GM23248 (cell line): ENCODE measurements at regions not wholly inside any gene's neighbourhood (a gene's known extent, or its start where the extent isn't known, plus 50 kb on each side); places are given as distances from the start of the nearest gene placed in this dataset.

Source experiments
- EZH2 ChIP-seq: fragments of 200-600 bp; sonication (generic); IDR thresholded peaks from 2 replicates; pipeline ENCODE4 v1.6.1; 2018; ENCODE audit warnings: antibody characterized with exemption, mild to moderate bottlenecking; ENCODE audit not compliant: insufficient read depth, poor library complexity, severe bottlenecking
- EZH2phosphoT487 ChIP-seq: fragments of 200-600 bp; sonication (generic); IDR thresholded peaks from 2 replicates; pipeline ENCODE4 v1.6.1; 2018; ENCODE audit warnings: antibody characterized with exemption, moderate library complexity, mild to moderate bottlenecking, low read depth; ENCODE audit not compliant: insufficient read depth

DNA sequence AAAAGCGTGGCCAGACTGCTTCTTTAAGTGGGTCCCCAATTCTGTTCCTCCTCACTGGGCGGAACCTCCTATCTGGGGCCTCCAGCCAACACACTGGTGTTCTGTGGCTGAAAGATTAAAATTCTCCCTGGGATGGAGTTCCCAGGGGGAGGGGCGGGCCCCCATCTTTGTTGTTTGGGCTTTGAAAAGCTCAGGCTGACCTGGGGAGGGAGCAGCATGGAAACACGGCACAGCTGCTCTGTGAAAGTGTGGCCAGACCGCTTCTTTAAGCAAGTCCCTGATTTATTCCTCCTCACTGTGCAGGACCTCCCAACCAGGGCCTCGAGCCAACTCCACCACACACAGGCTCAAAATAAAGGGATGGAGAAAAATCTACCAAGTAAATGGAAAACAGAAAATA lies 219.5 kb downstream of the TMEM47 start:
- TF ChIP-seq EZH2 (no peak), EZH2phosphoT487 (no peak)
